ENCODE measurements at regions not wholly inside any gene's neighbourhood (a gene's known extent, or its start where the extent isn't known, plus 50 kb on each side); places are given as distances from the start of the nearest gene placed in this dataset.

GRCh38 chr11:101726988-101727387, 143.2 kb upstream of the TRPC6 start:
- BruUV-seq (replicated peaks): no TSS peak
- Histone ChIP-seq H3K27ac (ENCODE audit: insufficient read depth, low read depth, low read length) (no peak overlapping the region), H3K4me2 (ENCODE audit: insufficient read depth, low read length) (no peak overlapping the region), H3K4me1 (ENCODE audit: control insufficient read depth, extremely low read depth, insufficient read depth, low read length) (no peaks in the 10 kb centered on the region), H3K9me3 (replicated peaks; ENCODE audit: control insufficient read depth, insufficient read depth, low read length) (no peaks in the 10 kb centered on the region), H2AFZ (ENCODE audit: low read depth, low read length) (no peak overlapping the region), H3K9ac (replicated peaks; ENCODE audit: extremely low read depth, insufficient read depth, low read length) (no peak overlapping the region), H3K4me3 (replicated peaks in 1 of 3; ENCODE audit: insufficient read depth in 1 of 3, low read depth in 1 of 3, low read length in 3 of 3) (no peak overlapping the region), H3K36me3 (ENCODE audit: control insufficient read depth in 2 of 2, extremely low read depth in 1 of 2, insufficient read depth in 2 of 2, low read length in 2 of 2) (no peaks in the 10 kb centered on the region), H3K79me2 (ENCODE audit: control insufficient read depth, insufficient read depth, low read length) (no peaks in the 10 kb centered on the region), H4K20me1 (replicated peaks; ENCODE audit: control insufficient read depth, extremely low read depth, insufficient read depth, low read length) (no peaks in the 10 kb centered on the region), H3K27me3 (ENCODE audit: control insufficient read depth in 2 of 2, insufficient read depth in 2 of 2, low read length in 2 of 2) (no peaks in the 10 kb centered on the region), H3K9me1 (replicated peaks; ENCODE audit: control insufficient read depth, extremely low read depth, insufficient read depth, low read length) (no peaks in the 10 kb centered on the region)
- ChIA-PET CTCF (no interaction called here), POLR2A (no interaction called here)
- TF ChIP-seq, protein P1, sequence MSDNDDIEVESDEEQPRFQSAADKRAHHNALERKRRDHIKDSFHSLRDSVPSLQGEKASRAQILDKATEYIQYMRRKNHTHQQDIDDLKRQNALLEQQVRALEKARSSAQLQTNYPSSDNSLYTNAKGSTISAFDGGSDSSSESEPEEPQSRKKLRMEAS (IDR thresholded peaks at IDR 0.05; ENCODE audit: insufficient read depth, insufficient read length): no peak
- TF ChIP-seq FOS (IDR thresholded peaks at IDR 0.05; ENCODE audit: borderline replicate concordance, insufficient read depth, low read length) (no peak), JUN (IDR thresholded peaks at IDR 0.05; ENCODE audit: borderline replicate concordance, insufficient read depth, insufficient read length, low read depth) (no peak), MYC (IDR thresholded peaks at IDR 0.05; ENCODE audit: low read depth, low read length) (no peak)
- dilution Hi-C loops (cut with MboI; ENCODE audit: extremely low pct_ligation_motif_present, low sequenced_read_pairs): no loop called here
- FAIRE-seq: no peak
- intact Hi-C loops (cut with micrococcal nuclease): no loop called here
- DNase-seq (ENCODE audit: low read depth, low spot score): no peak

- Histone ChIP-seq H3K4me2 (ENCODE audit: insufficient read depth, low read length) (no peak overlapping the region), H3K9me1 (replicated peaks; ENCODE audit: control insufficient read depth, extremely low read depth, insufficient read depth, low read length) (no peaks in the 10 kb centered on the region), H3K79me2 (ENCODE audit: control insufficient read depth, insufficient read depth, low read length) (no peaks in the 10 kb centered on the region), H3K9ac (replicated peaks; ENCODE audit: extremely low read depth, insufficient read depth, low read length) (no peak overlapping the region), H4K20me1 (replicated peaks; ENCODE audit: control insufficient read depth, extremely low read depth, insufficient read depth, low read length) (no peaks in the 10 kb centered on the region), H3K4me1 (ENCODE audit: control insufficient read depth, extremely low read depth, insufficient read depth, low read length) (no peaks in the 10 kb centered on the region), H3K27me3 (ENCODE audit: control insufficient read depth in 2 of 2, insufficient read depth in 2 of 2, low read length in 2 of 2) (no peaks in the 10 kb centered on the region), H3K36me3 (ENCODE audit: control insufficient read depth in 2 of 2, extremely low read depth in 1 of 2, insufficient read depth in 2 of 2, low read length in 2 of 2) (no peaks in the 10 kb centered on the region), H3K9me3 (replicated peaks; ENCODE audit: control insufficient read depth, insufficient read depth, low read length) (no peaks in the 10 kb centered on the region), H3K27ac (ENCODE audit: insufficient read depth, low read depth, low read length) (no peak overlapping the region), H2AFZ (ENCODE audit: low read depth, low read length) (no peak overlapping the region), H3K4me3 (replicated peaks in 1 of 3; ENCODE audit: insufficient read depth in 1 of 3, low read depth in 1 of 3, low read length in 3 of 3) (no peak overlapping the region)
- no TSS peak for BruUV-seq (replicated peaks)
- CTCF ChIA-PET: no interaction called here
- POLR2A ChIA-PET: no interaction called here
- TF ChIP-seq POLR2AphosphoS5 (IDR thresholded peaks at IDR 0.05; ENCODE audit: insufficient read depth, low read depth, low read length): no peak
- TF ChIP-seq FOS (IDR thresholded peaks at IDR 0.05; ENCODE audit: borderline replicate concordance, insufficient read depth, low read length): no peak
- TF ChIP-seq, protein P1 (IDR thresholded peaks at IDR 0.05; ENCODE audit: insufficient read depth, insufficient read length): no peak
- no peak for TF ChIP-seq MYC (IDR thresholded peaks at IDR 0.05; ENCODE audit: low read depth, low read length)
- no peak for TF ChIP-seq POLR2A (IDR thresholded peaks at IDR 0.05; ENCODE audit: low read depth, low read length)
- TF ChIP-seq GATA2 (IDR thresholded peaks at IDR 0.05; ENCODE audit: insufficient read depth, insufficient read length, low read depth, low read length): no peak
- TF ChIP-seq, protein P2, sequence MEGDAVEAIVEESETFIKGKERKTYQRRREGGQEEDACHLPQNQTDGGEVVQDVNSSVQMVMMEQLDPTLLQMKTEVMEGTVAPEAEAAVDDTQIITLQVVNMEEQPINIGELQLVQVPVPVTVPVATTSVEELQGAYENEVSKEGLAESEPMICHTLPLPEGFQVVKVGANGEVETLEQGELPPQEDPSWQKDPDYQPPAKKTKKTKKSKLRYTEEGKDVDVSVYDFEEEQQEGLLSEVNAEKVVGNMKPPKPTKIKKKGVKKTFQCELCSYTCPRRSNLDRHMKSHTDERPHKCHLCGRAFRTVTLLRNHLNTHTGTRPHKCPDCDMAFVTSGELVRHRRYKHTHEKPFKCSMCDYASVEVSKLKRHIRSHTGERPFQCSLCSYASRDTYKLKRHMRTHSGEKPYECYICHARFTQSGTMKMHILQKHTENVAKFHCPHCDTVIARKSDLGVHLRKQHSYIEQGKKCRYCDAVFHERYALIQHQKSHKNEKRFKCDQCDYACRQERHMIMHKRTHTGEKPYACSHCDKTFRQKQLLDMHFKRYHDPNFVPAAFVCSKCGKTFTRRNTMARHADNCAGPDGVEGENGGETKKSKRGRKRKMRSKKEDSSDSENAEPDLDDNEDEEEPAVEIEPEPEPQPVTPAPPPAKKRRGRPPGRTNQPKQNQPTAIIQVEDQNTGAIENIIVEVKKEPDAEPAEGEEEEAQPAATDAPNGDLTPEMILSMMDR (IDR thresholded peaks at IDR 0.05; ENCODE audit: extremely low read depth in 1 of 2, insufficient read depth in 1 of 2, low read depth in 1 of 2, low read length in 2 of 2): no peak
- TF ChIP-seq JUN (IDR thresholded peaks at IDR 0.05; ENCODE audit: borderline replicate concordance, insufficient read depth, insufficient read length, low read depth): no peak
- TF ChIP-seq EZH2 (IDR thresholded peaks at IDR 0.05; ENCODE audit: borderline replicate concordance, low read depth, low read length, severe bottlenecking): no peak
- no peak for DNase-seq (ENCODE audit: low read depth, low spot score)
- dilution Hi-C loops (cut with MboI; ENCODE audit: extremely low pct_ligation_motif_present, low sequenced_read_pairs) (no loop called here), intact Hi-C loops (cut with micrococcal nuclease) (no loop called here)
- FAIRE-seq: no peak
Observed at GRCh38 chr11:101723371-101723770, 139.6 kb upstream of the TRPC6 start.

Data from endothelial cell of umbilical vein (primary cell).